ENCODE measurements at regions not wholly inside any gene's neighbourhood (a gene's known extent, or its start where the extent isn't known, plus 50 kb on each side); places are given as distances from the start of the nearest gene placed in this dataset.
"Not testable (repeated sequence)": the region's sequence is repeated elsewhere in the genome, so short reads cannot be mapped to it uniquely, and the experiment has no call there.

- not testable (repeated sequence) for DNase-seq (ENCODE audit: low read depth in 2 of 2)
Measured at GRCh38 chr2:133882159-133882558, 313.9 kb upstream of the NCKAP5 start.

DNA sequence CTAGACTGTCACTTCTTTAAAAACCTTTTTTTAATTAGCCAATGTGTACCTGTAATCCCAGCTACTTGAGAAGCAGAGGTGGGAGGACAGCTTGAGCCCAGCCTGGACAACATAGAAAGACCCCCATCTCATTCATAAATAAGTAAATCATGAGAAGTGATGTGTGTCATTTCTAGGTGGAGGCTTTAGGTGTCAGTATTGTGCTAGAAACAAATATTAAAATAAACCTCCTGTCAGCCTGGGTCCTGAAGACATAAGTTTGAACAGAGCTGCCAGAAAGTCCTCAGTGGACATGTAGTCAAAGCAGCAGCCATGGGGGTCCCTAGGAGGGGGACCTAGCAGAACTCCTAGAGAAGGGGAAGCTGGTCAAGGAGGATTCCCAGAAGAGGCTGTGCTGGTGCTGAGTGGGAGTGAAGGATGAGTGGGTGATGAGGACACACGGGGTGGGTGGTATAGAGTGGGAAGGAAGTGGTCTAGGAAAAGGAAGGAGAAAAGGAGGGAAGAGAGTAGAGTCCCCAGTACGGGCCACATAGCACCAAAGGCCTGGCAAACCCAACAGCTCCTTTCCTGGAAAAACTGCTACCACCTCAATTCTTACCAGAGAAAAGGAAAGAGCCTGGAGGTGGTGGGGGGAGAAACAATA, 316.6 kb upstream of the NCKAP5 start:
- no peak for DNase-seq (ENCODE audit: low read depth in 2 of 2)

GRCh38 chr2:133885847-133886246, 317.6 kb upstream of the NCKAP5 start:
- DNase-seq (ENCODE audit: low read depth in 2 of 2): no peak

DNA sequence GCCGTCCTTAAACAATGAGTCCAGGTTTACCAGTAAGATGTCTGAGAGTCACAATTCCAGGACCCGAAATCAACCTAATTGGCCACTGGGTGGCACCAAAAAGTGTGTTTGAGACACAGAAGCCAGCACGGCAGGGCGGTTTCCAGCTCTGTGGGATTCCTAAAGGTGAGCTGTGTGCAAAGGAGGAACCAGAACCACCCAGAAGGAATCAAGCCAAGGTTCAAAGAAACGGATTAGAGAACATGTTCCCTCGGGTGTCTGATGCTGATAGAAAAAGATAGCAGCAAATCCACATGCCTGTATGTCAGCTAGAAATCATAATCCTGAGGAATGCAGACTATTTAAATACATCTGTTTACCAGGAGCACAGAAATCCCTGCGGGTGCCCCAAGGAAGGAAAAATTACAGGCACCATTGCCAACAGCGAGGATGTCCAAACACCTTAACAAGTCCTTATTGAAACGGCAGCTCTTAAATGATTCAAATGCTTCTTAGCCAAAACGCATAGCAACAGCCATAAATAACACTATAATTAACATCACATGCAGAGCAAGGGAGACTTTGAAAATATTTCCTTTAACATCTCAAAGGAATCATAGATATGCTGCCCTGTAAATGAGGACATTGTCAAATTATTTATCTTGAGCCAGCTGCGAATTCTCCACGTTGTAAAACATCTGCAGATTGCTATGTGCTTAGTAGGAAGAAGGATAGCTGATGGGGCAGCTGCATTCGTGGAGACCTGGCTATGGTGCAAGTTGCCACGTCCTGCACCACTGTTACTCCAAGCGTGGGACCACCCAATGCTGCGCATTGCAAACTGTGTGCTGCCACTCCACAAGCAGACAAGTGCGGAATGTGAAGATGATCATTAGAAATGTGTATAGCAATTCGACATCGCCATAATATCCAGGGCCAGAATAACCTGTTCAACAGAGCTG, 318.7 kb upstream of the NCKAP5 start:
- DNase-seq (ENCODE audit: low read depth in 2 of 2): peak; percentile 88 to 90

DNA sequence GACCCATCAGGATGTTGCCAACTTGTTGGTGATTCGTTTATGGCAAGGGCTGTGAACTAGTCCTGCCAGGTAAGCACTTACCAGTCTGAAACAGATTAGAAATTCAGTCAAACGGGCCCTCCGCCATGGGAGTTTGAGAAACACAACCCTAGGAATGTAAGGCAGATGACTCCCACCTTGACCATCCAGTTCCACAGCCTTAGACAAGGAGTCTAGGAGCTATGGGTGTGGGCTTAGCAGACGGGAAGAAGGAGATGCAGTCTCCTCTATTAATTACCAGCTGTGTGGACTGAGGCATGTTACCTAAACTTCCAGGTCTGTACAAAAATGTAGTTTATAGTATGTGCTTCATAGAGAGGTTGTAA, 319.4 kb upstream of the NCKAP5 start:
- no peak for DNase-seq (ENCODE audit: low read depth in 2 of 2)

- DNase-seq (ENCODE audit: low read depth in 2 of 2): no peak
Measured at GRCh38 chr2:133888107-133888506, 319.8 kb upstream of the NCKAP5 start.

DNA sequence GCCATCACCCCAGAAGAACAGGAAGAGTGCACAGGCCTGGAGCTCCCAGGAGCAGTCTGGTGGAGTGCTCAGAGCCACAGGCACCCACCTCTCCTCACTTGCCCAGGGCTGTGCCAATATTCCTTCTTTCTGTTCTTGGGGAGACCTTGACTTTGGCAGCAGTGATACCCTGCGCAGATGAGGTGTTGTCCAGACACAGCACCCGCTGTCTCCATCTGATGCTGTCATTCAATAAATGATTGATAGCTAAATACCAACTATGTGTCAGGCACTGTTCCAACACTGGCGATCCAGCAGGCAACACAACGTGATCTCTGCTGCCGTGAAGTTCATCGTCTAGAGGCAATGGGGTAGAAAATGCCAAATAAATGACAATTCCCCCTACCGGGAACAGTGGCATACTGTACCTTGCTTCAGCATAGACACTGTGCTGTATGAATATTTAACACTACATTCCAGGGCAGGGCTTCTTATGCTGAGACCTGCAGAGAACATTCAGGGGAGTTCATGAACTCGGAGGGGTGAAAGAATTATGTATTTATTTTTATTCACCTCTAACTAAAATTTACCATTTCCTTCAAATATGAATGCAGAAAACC, 320.5 kb upstream of the NCKAP5 start:
- DNase-seq (ENCODE audit: low read depth in 2 of 2): no peak

DNA sequence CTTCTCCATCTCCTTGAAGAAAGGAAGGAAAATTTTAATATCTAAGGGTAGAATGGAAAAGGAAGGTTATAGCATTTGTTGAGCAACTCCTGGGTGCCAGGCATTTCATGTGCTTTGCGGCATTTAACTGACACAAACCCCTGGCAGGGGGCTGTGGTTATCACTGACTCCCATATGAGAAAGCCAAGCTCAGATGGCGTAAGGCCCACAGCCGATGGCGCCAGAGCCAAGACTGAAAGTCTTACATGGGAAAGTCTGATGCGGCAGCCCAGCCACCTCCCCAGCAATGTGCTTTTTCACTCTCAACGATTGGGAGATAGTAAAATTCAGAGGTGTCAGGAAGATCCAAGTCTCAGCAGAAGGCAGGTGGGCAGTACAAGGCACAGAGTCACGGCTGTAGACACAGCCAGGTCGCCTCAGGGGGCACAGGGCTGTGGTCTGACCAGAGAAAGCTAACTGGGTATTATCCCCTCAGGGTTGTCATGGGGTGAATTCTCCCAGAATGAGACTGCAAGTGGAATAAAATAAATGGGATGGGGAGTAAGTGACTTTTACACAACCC, 324.2 kb upstream of the NCKAP5 start:
- DNase-seq (ENCODE audit: low read depth in 2 of 2): no peak

DNA sequence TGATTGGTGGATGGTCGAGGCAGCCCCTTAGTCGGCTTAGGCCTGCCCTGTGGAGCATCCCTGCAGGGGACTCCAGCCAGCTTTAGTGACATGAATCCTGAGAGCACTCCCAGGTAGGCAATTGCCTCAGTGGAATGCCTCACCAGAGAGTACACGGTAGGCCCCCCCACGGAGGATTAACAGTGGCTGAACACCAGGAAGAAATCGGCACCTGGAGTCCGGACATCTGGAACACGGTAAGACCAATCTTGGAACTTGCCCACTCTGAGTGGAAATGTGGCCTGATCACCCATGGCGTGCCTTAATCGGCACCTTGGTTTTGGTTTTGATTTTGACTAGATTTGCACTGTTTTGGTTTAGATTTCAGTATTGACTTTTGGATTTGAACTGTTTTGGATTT, 326.2 kb upstream of the NCKAP5 start:
- no peak for DNase-seq (ENCODE audit: low read depth in 2 of 2)

GRCh38 chr2:133897838-133898237, 329.6 kb upstream of the NCKAP5 start:
- not testable (repeated sequence) for DNase-seq (ENCODE audit: low read depth in 2 of 2)

- DNase-seq (ENCODE audit: low read depth in 2 of 2): no peak
Measured at GRCh38 chr2:133900909-133901308, 332.6 kb upstream of the NCKAP5 start.

DNA sequence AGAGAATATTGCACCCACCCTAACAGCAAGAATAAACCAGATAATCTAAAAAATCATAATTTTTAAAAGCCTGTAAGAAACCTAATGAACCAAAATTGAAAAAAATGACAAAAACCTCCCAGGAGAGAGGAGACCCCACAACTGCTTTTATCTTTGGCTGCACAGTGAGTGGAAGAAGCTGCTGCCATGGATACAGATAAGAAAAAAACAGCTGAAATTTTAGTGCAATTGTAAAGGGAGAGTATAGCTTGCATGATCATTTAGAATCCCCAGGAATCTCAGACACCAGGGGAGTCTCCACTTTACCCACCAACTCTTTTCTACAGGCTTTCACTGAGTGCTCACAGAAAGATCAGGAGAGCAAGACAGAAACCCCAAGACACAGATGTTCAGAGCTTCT, 338.1 kb upstream of the NCKAP5 start:
- DNase-seq (ENCODE audit: low read depth in 2 of 2): no peak

- DNase-seq (ENCODE audit: low read depth in 2 of 2): no peak
Measured at GRCh38 chr2:133906926-133907325, 338.7 kb upstream of the NCKAP5 start.

DNA sequence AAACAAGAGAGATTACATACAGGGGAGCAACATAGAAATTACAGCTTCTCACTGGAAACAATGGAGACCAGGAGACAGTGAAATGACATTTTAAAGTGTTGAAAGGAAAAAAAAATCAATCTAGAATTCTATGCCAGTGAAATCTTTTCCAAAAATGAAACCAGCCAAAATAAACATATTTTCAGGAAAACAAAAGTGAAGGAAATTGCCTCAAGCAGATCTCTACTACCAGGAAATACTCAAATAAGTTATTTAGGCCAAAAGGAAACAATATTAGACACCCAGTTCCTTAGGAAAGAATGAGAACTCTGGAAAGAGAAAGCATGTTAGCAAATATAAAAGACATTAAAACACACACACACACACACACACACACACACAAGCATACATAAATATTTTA, 339.9 kb upstream of the NCKAP5 start:
- no peak for DNase-seq (ENCODE audit: low read depth in 2 of 2)

DNA sequence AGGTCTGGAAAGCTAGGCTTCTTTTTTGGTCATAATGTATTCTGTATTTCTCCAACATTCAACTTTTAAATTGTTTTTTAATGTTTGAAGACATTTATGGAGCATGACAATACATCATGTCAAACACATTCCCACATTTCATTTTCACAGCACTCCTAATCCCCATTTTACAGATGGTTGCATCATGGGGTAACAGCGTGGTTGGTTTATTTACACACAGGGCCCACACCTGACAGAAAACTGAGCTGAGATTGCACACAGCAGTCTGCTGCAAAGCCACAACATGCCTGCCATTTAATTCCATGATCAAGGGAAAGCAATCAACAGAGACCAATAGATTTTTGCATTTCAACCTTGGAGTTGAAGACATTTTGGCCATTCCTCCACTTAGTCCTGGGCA, 335.7 kb upstream of the MGAT5 start:
- DNase-seq (ENCODE audit: low read depth in 2 of 2): no peak

DNA sequence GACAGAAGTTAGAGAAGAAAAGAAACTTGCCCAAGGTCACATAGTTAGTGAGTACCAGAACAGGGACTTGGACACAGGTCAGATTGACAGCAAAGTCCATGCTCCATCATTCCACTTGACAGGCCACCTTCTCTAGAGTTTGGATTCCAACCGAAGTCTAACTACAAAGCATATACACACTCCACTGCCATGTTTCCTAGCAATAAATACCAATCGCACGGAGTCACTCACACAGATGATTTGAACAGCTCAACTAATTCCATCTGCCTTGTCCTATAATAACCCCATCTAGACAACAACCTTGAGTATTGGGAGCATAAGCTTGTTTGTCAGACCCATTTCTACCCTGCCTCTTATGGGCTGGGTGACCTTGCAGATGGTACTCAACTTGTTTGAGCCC, 334.6 kb upstream of the MGAT5 start:
- no peak for DNase-seq (ENCODE audit: low read depth in 2 of 2)

- DNase-seq (ENCODE audit: low read depth in 2 of 2): no peak
Measured at GRCh38 chr2:133927894-133928293, 326.0 kb upstream of the MGAT5 start.

DNA sequence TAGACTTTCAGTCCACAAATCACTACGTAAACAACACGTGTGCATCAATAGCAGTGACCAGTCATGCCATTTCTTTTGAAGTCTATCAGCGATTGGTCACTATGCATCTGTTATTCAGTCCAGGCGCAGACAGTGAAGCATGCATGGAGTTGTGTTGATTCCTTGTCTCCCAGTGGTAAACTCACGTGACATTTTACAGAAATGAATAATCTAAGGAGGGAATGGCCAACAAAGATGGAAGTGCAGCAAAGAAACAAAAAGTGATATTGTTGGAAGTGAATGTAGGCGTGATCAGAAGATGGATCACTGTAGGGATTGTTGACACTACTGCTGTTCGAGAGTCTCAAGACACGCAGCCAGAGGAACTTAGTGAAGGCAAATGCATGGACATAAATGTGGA, 317.8 kb upstream of the MGAT5 start:
- DNase-seq (ENCODE audit: low read depth in 2 of 2): no peak

GRCh38 chr2:133936601-133937000, 317.3 kb upstream of the MGAT5 start:
- no peak for DNase-seq (ENCODE audit: low read depth in 2 of 2)

DNA sequence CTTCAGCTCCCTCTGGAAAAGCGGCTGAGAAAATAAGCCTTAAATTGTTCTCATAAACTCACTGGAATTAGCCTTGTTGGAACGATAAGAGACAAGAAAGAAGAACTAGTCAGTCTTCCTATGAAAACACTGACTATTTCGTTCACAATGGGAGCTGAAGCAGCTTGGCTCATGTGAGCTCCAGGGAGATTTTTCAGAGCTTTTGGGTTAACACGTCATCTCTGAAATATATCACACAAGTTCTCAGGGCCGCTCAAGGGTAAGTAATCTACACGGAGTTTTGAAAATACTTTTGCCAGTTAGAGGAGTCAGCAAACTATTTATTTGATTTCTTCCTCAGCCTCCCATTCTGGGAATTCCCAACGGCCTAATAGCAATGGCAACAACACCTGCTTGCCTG, 316.2 kb upstream of the MGAT5 start:
- DNase-seq (ENCODE audit: low read depth in 2 of 2): no peak

DNA sequence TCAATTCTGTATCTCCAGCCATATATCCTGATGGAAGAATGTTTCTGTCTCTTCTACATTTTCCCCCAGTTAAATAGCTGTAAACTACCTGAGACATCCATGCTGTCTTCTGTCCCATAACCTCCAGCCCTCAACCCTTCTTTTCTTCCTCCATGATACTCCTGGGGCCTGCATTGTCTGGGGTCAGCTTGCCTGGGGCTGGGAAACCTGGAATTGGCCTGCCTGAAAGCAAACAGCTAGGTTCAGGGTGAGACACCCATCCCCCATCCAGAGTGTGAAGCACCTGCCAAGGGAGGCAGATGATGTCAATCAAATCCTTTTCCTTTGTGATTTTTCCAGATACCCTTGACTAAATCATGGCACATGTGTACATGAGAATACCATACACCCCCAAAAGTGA, 313.7 kb upstream of the MGAT5 start:
- no peak for DNase-seq (ENCODE audit: low read depth in 2 of 2)

DNA sequence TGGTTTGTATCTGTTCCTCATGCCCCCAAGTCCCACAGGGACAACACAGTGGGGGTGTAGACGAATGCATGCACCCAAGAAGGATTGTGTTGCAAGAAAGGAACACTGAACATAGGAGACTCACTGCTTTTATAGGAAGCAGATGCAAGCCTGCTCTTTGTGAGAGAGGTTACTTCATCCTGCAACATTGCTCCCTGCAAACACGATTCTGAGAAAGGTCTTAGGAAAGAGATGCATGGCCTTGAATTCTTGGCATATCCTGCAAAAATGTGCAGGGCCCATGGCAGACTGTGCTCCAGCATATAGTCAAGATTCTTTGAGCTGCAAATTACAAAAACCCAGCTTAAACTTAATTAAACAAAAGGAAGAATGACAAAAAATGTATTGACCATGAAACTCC, 312.2 kb upstream of the MGAT5 start:
- DNase-seq (ENCODE audit: low read depth in 2 of 2): no peak

GRCh38 chr2:133942398-133942797, 311.5 kb upstream of the MGAT5 start:
- DNase-seq (ENCODE audit: low read depth in 2 of 2): no peak

Measured in fibroblast of skin of left biceps (primary cell).